ENCODE measurements at regions not wholly inside any gene's neighbourhood (a gene's known extent, or its start where the extent isn't known, plus 50 kb on each side); places are given as distances from the start of the nearest gene placed in this dataset.

DNA sequence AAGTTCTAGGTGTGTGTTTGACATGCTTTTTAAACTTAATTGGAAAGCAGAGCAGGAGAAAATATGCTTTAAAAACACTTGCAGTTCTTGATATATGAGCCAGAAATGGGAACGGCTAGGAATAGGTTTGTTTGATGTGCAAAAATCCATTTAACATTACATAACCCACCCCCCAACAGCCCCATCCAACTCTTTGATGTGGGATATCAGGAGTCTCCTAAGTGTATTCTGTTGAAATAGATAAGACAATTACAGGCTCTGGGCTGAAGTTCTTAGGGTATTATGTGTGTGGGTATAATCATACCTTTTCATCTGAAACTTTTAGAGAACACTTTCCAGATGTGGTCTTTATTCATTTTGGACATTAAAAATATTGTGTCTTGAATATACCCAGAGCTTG lies 240.4 kb upstream of the CSNK1A1L start:
- TF ChIP-seq, protein P1, sequence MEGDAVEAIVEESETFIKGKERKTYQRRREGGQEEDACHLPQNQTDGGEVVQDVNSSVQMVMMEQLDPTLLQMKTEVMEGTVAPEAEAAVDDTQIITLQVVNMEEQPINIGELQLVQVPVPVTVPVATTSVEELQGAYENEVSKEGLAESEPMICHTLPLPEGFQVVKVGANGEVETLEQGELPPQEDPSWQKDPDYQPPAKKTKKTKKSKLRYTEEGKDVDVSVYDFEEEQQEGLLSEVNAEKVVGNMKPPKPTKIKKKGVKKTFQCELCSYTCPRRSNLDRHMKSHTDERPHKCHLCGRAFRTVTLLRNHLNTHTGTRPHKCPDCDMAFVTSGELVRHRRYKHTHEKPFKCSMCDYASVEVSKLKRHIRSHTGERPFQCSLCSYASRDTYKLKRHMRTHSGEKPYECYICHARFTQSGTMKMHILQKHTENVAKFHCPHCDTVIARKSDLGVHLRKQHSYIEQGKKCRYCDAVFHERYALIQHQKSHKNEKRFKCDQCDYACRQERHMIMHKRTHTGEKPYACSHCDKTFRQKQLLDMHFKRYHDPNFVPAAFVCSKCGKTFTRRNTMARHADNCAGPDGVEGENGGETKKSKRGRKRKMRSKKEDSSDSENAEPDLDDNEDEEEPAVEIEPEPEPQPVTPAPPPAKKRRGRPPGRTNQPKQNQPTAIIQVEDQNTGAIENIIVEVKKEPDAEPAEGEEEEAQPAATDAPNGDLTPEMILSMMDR (IDR thresholded peaks at IDR 0.05): no peak
- no peak for TF ChIP-seq ZFX (IDR thresholded peaks at IDR 0.05; ENCODE audit: borderline replicate concordance)
